ENCODE measurements at regions not wholly inside any gene's neighbourhood (a gene's known extent, or its start where the extent isn't known, plus 50 kb on each side); places are given as distances from the start of the nearest gene placed in this dataset.

GRCh38 chr5:105506692-105507277, 1944.2 kb upstream of the NUDT12 start:
- Histone ChIP-seq H3K4me1 (ENCODE audit: control insufficient read depth, insufficient read depth, low read length) (no peaks in the 10 kb centered on the region), H3K4me3 (ENCODE audit: low read depth, low read length) (no peak overlapping the region), H3K9me3 (ENCODE audit: control insufficient read depth, insufficient read depth, low read depth, low read length) (no peaks in the 10 kb centered on the region), H3K27ac (ENCODE audit: extremely low read depth, low read depth, low read length) (no peak overlapping the region), H3K36me3 (ENCODE audit: control insufficient read depth in 2 of 2, insufficient read depth in 1 of 2, low read length in 2 of 2) (no peaks in the 10 kb centered on the region)
- POLR2A ChIA-PET = no interaction called here
- CTCF ChIA-PET = interaction anchor here (0.7 kb wide), 1 partner anchor 189 kb away, joined by 3 read pairs; no protein-coding TSS in a partner anchor
- TF ChIP-seq, protein P1, sequence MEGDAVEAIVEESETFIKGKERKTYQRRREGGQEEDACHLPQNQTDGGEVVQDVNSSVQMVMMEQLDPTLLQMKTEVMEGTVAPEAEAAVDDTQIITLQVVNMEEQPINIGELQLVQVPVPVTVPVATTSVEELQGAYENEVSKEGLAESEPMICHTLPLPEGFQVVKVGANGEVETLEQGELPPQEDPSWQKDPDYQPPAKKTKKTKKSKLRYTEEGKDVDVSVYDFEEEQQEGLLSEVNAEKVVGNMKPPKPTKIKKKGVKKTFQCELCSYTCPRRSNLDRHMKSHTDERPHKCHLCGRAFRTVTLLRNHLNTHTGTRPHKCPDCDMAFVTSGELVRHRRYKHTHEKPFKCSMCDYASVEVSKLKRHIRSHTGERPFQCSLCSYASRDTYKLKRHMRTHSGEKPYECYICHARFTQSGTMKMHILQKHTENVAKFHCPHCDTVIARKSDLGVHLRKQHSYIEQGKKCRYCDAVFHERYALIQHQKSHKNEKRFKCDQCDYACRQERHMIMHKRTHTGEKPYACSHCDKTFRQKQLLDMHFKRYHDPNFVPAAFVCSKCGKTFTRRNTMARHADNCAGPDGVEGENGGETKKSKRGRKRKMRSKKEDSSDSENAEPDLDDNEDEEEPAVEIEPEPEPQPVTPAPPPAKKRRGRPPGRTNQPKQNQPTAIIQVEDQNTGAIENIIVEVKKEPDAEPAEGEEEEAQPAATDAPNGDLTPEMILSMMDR (tag by site-specific recombination; IDR thresholded peaks at IDR 0.05) = no peak
- TF ChIP-seq ZNF654 (tag by site-specific recombination; IDR thresholded peaks at IDR 0.05; ENCODE audit: low read depth) = peak; percentile 16; the same call in 1 of the 2 replicates

DNA sequence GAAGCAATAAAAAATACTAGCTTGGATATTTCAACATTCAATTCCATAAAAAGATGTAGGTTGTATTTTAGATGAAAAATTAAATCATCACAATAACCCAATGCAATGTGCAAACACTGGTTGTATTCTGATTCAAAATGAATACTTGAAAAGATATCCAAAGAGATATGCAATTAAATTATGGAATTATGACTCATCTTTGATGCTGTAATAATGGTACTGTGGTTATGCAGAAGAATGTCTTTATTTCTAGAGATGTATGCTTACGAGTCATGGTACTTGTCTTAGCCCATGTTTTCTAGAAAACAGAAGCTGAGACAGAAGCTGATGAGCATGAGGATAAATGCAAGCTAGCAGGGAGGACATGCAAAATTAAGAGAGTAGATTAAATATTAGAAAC, 1941.4 kb upstream of the NUDT12 start:
- H3K36me3 ChIP-seq (ENCODE audit: control insufficient read depth in 2 of 2, insufficient read depth in 1 of 2, low read length in 2 of 2) = no peaks in the 10 kb centered on the region
- H3K27ac ChIP-seq (ENCODE audit: extremely low read depth, low read depth, low read length) = no peak overlapping the region
- TF ChIP-seq ZBTB21 (tag by site-specific recombination; IDR thresholded peaks at IDR 0.05) = no peak
- no peak for TF ChIP-seq ZNF341 (tag by site-specific recombination; IDR thresholded peaks at IDR 0.05; ENCODE audit: low read depth)
- no peak for TF ChIP-seq YY2 (tag by site-specific recombination; IDR thresholded peaks at IDR 0.05)
- TF ChIP-seq, protein P2, sequence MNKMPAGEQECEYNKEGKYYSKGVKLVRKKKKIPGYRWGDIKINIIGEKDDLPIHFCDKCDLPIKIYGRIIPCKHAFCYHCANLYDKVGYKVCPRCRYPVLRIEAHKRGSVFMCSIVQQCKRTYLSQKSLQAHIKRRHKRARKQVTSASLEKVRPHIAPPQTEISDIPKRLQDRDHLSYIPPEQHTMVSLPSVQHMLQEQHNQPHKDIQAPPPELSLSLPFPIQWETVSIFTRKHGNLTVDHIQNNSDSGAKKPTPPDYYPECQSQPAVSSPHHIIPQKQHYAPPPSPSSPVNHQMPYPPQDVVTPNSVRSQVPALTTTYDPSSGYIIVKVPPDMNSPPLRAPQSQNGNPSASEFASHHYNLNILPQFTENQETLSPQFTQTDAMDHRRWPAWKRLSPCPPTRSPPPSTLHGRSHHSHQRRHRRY (tag by site-specific recombination; IDR thresholded peaks at IDR 0.05) = no peak
- POLR2A ChIA-PET = no interaction called here
- H3K4me3 ChIP-seq (ENCODE audit: low read depth, low read length) = no peak overlapping the region
- no peaks in the 10 kb centered on the region for H3K9me3 ChIP-seq (ENCODE audit: control insufficient read depth, insufficient read depth, low read depth, low read length)
- no peaks in the 10 kb centered on the region for H3K4me1 ChIP-seq (ENCODE audit: control insufficient read depth, insufficient read depth, low read length)
- CTCF ChIA-PET = interaction anchor here (0.7 kb wide), 1 partner anchor 46 kb away, joined by 3 read pairs; no protein-coding TSS in a partner anchor

- TF ChIP-seq ZNF311 (tag by site-specific recombination; IDR thresholded peaks at IDR 0.05; ENCODE audit: borderline replicate concordance) = no peak
- TF ChIP-seq ZNF529 (tag by site-specific recombination; IDR thresholded peaks at IDR 0.05; ENCODE audit: insufficient replicate concordance) = no peak
- no peak for TF ChIP-seq ZNF19 (tag by site-specific recombination; IDR thresholded peaks at IDR 0.05; ENCODE audit: low read depth)
- no peak for TF ChIP-seq MEIS1 (CRISPR knock-in tag; IDR thresholded peaks at IDR 0.05; ENCODE audit: borderline replicate concordance)
- POLR2A ChIA-PET = no interaction called here
- no peak overlapping the region for H3K4me3 ChIP-seq (ENCODE audit: low read depth, low read length)
- no peaks in the 10 kb centered on the region for H3K4me1 ChIP-seq (ENCODE audit: control insufficient read depth, insufficient read depth, low read length)
- H3K27ac ChIP-seq (ENCODE audit: extremely low read depth, low read depth, low read length) = no peak overlapping the region
- H3K9me3 ChIP-seq (ENCODE audit: control insufficient read depth, insufficient read depth, low read depth, low read length) = no peaks in the 10 kb centered on the region
- H3K36me3 ChIP-seq (ENCODE audit: control insufficient read depth in 2 of 2, insufficient read depth in 1 of 2, low read length in 2 of 2) = no peaks in the 10 kb centered on the region
- CTCF ChIA-PET = interaction anchor here (0.6 kb wide), 1 partner anchor 517 kb away, joined by 4 read pairs; no protein-coding TSS in a partner anchor
Observed at GRCh38 chr5:105501315-105501714, 1938.7 kb upstream of the NUDT12 start.

DNA sequence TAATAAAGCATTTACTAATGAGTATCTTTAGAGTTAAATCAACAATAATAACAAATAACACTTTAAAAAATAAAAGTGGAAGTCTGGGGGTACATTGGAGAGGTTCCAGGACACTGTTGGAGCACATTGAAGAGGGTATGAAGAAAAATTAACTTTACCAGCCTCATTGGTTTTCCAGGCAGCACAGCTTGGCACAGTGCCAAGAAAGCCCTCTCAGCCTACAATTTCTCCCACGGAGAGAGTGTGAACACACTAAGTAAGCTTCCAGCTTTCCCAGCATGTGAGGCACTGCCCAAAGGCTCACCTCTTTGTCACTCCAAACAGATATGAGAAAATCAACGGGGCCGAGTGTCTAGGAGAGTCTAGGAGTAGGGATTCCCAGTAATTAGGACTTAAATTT, 1912.8 kb upstream of the NUDT12 start:
- H3K36me3 ChIP-seq (ENCODE audit: control insufficient read depth in 2 of 2, insufficient read depth in 1 of 2, low read length in 2 of 2) = no peaks in the 10 kb centered on the region
- POLR2A ChIA-PET = no interaction called here
- CTCF ChIA-PET = no interaction called here

More for the DNA sequence above, 1912.8 kb upstream of the NUDT12 start:
- peak; percentile 59; the same call in 1 of the 2 replicates for TF ChIP-seq ZNF37A (tag by site-specific recombination; IDR thresholded peaks at IDR 0.05)
- TF ChIP-seq ZNF19 (tag by site-specific recombination; IDR thresholded peaks at IDR 0.05; ENCODE audit: low read depth) = no peak
- TF ChIP-seq ZNF560 (tag by site-specific recombination; IDR thresholded peaks at IDR 0.05; ENCODE audit: borderline replicate concordance) = no peak
- peak; percentile 79 for TF ChIP-seq ZNF350 (tag by site-specific recombination; IDR thresholded peaks at IDR 0.05)
- 0 out of 2 replicates have a peak, but pooled peaks have one; percentile 17 for TF ChIP-seq KLF10 (tag by site-specific recombination; IDR thresholded peaks at IDR 0.05)
- TF ChIP-seq ZNF660 (tag by site-specific recombination; IDR thresholded peaks at IDR 0.05) = 0 out of 2 replicates have a peak, but pooled peaks have one; percentile 49
- TF ChIP-seq ZNF830 (tag by site-specific recombination; IDR thresholded peaks at IDR 0.05; ENCODE audit: low read depth) = peak; percentile 59; the same call in 1 of the 2 replicates
- TF ChIP-seq ZNF549 (tag by site-specific recombination; IDR thresholded peaks at IDR 0.05) = peak; percentile 58; the same call in 1 of the 2 replicates
- H3K4me3 ChIP-seq (ENCODE audit: low read depth, low read length) = no peak overlapping the region
- H3K27ac ChIP-seq (ENCODE audit: extremely low read depth, low read depth, low read length) = no peak overlapping the region
- no peaks in the 10 kb centered on the region for H3K4me1 ChIP-seq (ENCODE audit: control insufficient read depth, insufficient read depth, low read length)
- H3K9me3 ChIP-seq (ENCODE audit: control insufficient read depth, insufficient read depth, low read depth, low read length) = no peaks in the 10 kb centered on the region

All from HEK293 (cell line).